ENCODE measurements at regions not wholly inside any gene's neighbourhood (a gene's known extent, or its start where the extent isn't known, plus 50 kb on each side); places are given as distances from the start of the nearest gene placed in this dataset.

DNA sequence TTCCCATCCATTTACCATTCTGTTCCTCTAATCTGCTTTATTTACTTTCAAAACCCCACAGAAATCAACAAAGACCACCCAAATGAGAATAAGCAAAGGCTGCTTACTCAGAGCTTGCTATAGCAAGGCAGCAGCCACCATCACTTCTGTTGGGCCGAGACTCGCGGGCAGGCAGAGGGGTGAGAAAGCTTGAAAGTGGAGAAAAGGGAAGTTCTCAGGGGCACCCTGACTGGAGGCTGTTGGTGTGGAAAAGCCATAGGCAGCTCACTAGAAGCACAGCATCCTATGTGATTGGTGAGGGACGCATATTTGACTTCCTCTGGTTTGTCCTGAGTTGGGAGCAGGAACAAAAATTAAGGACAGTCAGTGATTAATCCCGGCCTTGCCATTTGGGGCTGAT, 269.7 kb upstream of the THSD7B start:
- TF ChIP-seq POLR2A (IDR thresholded peaks at IDR 0.05) = no peak
- no peak for TF ChIP-seq POLR2AphosphoS5 (IDR thresholded peaks at IDR 0.05)
- TF ChIP-seq, protein P1, sequence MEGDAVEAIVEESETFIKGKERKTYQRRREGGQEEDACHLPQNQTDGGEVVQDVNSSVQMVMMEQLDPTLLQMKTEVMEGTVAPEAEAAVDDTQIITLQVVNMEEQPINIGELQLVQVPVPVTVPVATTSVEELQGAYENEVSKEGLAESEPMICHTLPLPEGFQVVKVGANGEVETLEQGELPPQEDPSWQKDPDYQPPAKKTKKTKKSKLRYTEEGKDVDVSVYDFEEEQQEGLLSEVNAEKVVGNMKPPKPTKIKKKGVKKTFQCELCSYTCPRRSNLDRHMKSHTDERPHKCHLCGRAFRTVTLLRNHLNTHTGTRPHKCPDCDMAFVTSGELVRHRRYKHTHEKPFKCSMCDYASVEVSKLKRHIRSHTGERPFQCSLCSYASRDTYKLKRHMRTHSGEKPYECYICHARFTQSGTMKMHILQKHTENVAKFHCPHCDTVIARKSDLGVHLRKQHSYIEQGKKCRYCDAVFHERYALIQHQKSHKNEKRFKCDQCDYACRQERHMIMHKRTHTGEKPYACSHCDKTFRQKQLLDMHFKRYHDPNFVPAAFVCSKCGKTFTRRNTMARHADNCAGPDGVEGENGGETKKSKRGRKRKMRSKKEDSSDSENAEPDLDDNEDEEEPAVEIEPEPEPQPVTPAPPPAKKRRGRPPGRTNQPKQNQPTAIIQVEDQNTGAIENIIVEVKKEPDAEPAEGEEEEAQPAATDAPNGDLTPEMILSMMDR (IDR thresholded peaks at IDR 0.05) = no peak

Data from gastroesophageal sphincter (tissue), 3 donors.